ENCODE measurements at regions not wholly inside any gene's neighbourhood (a gene's known extent, or its start where the extent isn't known, plus 50 kb on each side); places are given as distances from the start of the nearest gene placed in this dataset.
A peak's percentile ranks its signal among the peaks of the same experiment; 100 is the strongest.
"Not testable (repeated sequence)": the region's sequence is repeated elsewhere in the genome, so short reads cannot be mapped to it uniquely, and the experiment has no call there.

GRCh38 chr18:51248685-51249084, 51.2 kb upstream of the MEX3C start:
- no peak for DNase-seq (ENCODE audit: low spot score)
- Mint-ChIP-seq H3K9me3 (no peaks in the 10 kb centered on the region), H3K27me3 (ENCODE audit: insufficient read depth) (peaks cover 7% of the 10 kb centered on the region), H3K36me3 (ENCODE audit: low read depth) (no peaks in the 10 kb centered on the region), H3K27ac (no peak overlapping the region), H3K4me1 (ENCODE audit: low read depth) (no peaks in the 10 kb centered on the region), H3K4me3 (no peak overlapping the region)
- intact Hi-C loops (cut with micrococcal nuclease) = no loop called here

GRCh38 chr18:51250006-51250405, 52.5 kb upstream of the MEX3C start:
- H3K9me3 Mint-ChIP-seq = no peaks in the 10 kb centered on the region

GRCh38 chr18:51250458-51251024, 53.1 kb upstream of the MEX3C start:
- Mint-ChIP-seq H3K9me3 (no peaks in the 10 kb centered on the region), H3K36me3 (ENCODE audit: low read depth) (no peaks in the 10 kb centered on the region), H3K27ac (no peak overlapping the region), H3K27me3 (ENCODE audit: insufficient read depth) (peaks cover 7% of the 10 kb centered on the region), H3K4me1 (ENCODE audit: low read depth) (no peaks in the 10 kb centered on the region), H3K4me3 (no peak overlapping the region)
- DNase-seq (ENCODE audit: low spot score) = no peak
- intact Hi-C loops (cut with micrococcal nuclease) = no loop called here

More at GRCh38 chr18:51250006-51250405, 52.5 kb upstream of the MEX3C start:
- Mint-ChIP-seq H3K27me3 (ENCODE audit: insufficient read depth) (peaks cover 7% of the 10 kb centered on the region), H3K27ac (no peak overlapping the region), H3K4me3 (no peak overlapping the region), H3K4me1 (ENCODE audit: low read depth) (no peaks in the 10 kb centered on the region), H3K36me3 (ENCODE audit: low read depth) (no peaks in the 10 kb centered on the region)
- intact Hi-C loops (cut with micrococcal nuclease) = no loop called here
- no peak for DNase-seq (ENCODE audit: low spot score)

- Mint-ChIP-seq H3K36me3 (ENCODE audit: low read depth) (no peaks in the 10 kb centered on the region), H3K27ac (no peak overlapping the region), H3K4me3 (no peak overlapping the region), H3K27me3 (ENCODE audit: insufficient read depth) (peaks cover 7% of the 10 kb centered on the region), H3K9me3 (no peaks in the 10 kb centered on the region), H3K4me1 (ENCODE audit: low read depth) (no peaks in the 10 kb centered on the region)
- no peak for DNase-seq (ENCODE audit: low spot score)
- intact Hi-C loops (cut with micrococcal nuclease) = no loop called here
These were observed 54.1 kb upstream of the MEX3C start for GRCh38 chr18:51251625-51252024.

- no peak overlapping the region for H3K4me3 Mint-ChIP-seq
- H3K36me3 Mint-ChIP-seq (ENCODE audit: low read depth) = no peaks in the 10 kb centered on the region
- no peak overlapping the region for H3K27ac Mint-ChIP-seq
- intact Hi-C loops (cut with micrococcal nuclease) = no loop called here
- no peaks in the 10 kb centered on the region for H3K4me1 Mint-ChIP-seq (ENCODE audit: low read depth)
- H3K9me3 Mint-ChIP-seq = no peaks in the 10 kb centered on the region
- no peak for DNase-seq (ENCODE audit: low spot score)
- peaks cover 7% of the 10 kb centered on the region for H3K27me3 Mint-ChIP-seq (ENCODE audit: insufficient read depth)
These were observed 56.0 kb upstream of the MEX3C start for GRCh38 chr18:51253476-51253875.

GRCh38 chr18:51255693-51256092, 58.2 kb upstream of the MEX3C start:
- Mint-ChIP-seq H3K27ac (no peak overlapping the region), H3K9me3 (no peaks in the 10 kb centered on the region), H3K36me3 (ENCODE audit: low read depth) (no peaks in the 10 kb centered on the region), H3K27me3 (ENCODE audit: insufficient read depth) (peaks cover 6% of the 10 kb centered on the region), H3K4me3 (no peak overlapping the region), H3K4me1 (ENCODE audit: low read depth) (no peaks in the 10 kb centered on the region)
- DNase-seq (ENCODE audit: low spot score) = no peak
- intact Hi-C loops (cut with micrococcal nuclease) = no loop called here

- DNase-seq (ENCODE audit: low spot score) = no peak
- H3K27me3 Mint-ChIP-seq (ENCODE audit: insufficient read depth) = peaks cover 2% of the 10 kb centered on the region
- intact Hi-C loops (cut with micrococcal nuclease) = no loop called here
- no peak overlapping the region for H3K27ac Mint-ChIP-seq
- no peaks in the 10 kb centered on the region for H3K36me3 Mint-ChIP-seq (ENCODE audit: low read depth)
- H3K4me1 Mint-ChIP-seq (ENCODE audit: low read depth) = no peaks in the 10 kb centered on the region
- H3K4me3 Mint-ChIP-seq = no peak overlapping the region
- H3K9me3 Mint-ChIP-seq = no peaks in the 10 kb centered on the region
These were observed 59.7 kb upstream of the MEX3C start for GRCh38 chr18:51257150-51257549.

- no peak for DNase-seq (ENCODE audit: low spot score)
- H3K4me1 Mint-ChIP-seq (ENCODE audit: low read depth) = no peaks in the 10 kb centered on the region
- H3K36me3 Mint-ChIP-seq (ENCODE audit: low read depth) = no peaks in the 10 kb centered on the region
- no peak overlapping the region for H3K27ac Mint-ChIP-seq
- peaks cover 2% of the 10 kb centered on the region for H3K27me3 Mint-ChIP-seq (ENCODE audit: insufficient read depth)
- H3K4me3 Mint-ChIP-seq = no peak overlapping the region
- intact Hi-C loops (cut with micrococcal nuclease) = no loop called here
- H3K9me3 Mint-ChIP-seq = peaks cover 2% of the 10 kb centered on the region
These were observed 62.6 kb upstream of the MEX3C start for GRCh38 chr18:51260118-51260517.

GRCh38 chr18:51266077-51266476, 68.6 kb upstream of the MEX3C start:
- H3K4me1 Mint-ChIP-seq (ENCODE audit: low read depth) = not testable (repeated sequence)

GRCh38 chr18:51266773-51267172, 69.3 kb upstream of the MEX3C start:
- peaks cover 2% of the 10 kb centered on the region for H3K27me3 Mint-ChIP-seq (ENCODE audit: insufficient read depth)
- peaks cover 4% of the 10 kb centered on the region for H3K4me1 Mint-ChIP-seq (ENCODE audit: low read depth)
- no peak overlapping the region for H3K4me3 Mint-ChIP-seq
- no peak overlapping the region for H3K27ac Mint-ChIP-seq
- intact Hi-C loops (cut with micrococcal nuclease) = no loop called here
- no peaks in the 10 kb centered on the region for H3K36me3 Mint-ChIP-seq (ENCODE audit: low read depth)
- DNase-seq (ENCODE audit: low spot score) = no peak
- peaks cover 2% of the 10 kb centered on the region for H3K9me3 Mint-ChIP-seq

More at GRCh38 chr18:51266077-51266476, 68.6 kb upstream of the MEX3C start:
- H3K36me3 Mint-ChIP-seq (ENCODE audit: low read depth); H3K27me3 Mint-ChIP-seq (ENCODE audit: insufficient read depth); H3K27ac Mint-ChIP-seq; DNase-seq (ENCODE audit: low spot score); intact Hi-C loops (cut with micrococcal nuclease); H3K9me3 Mint-ChIP-seq; H3K4me3 Mint-ChIP-seq: not testable (repeated sequence)

- Mint-ChIP-seq H3K4me3 (no peak overlapping the region), H3K36me3 (ENCODE audit: low read depth) (no peaks in the 10 kb centered on the region), H3K27ac (no peak overlapping the region), H3K9me3 (no peaks in the 10 kb centered on the region), H3K27me3 (ENCODE audit: insufficient read depth) (peaks cover 2% of the 10 kb centered on the region), H3K4me1 (ENCODE audit: low read depth) (peaks cover 4% of the 10 kb centered on the region)
- intact Hi-C loops (cut with micrococcal nuclease) = no loop called here
- no peak for DNase-seq (ENCODE audit: low spot score)
These were observed 76.0 kb upstream of the MEX3C start for GRCh38 chr18:51273437-51273836.

- Mint-ChIP-seq H3K36me3 (ENCODE audit: low read depth) (no peaks in the 10 kb centered on the region), H3K4me1 (ENCODE audit: low read depth) (no peaks in the 10 kb centered on the region), H3K27me3 (ENCODE audit: insufficient read depth) (peaks cover 2% of the 10 kb centered on the region), H3K4me3 (no peak overlapping the region), H3K27ac (no peak overlapping the region), H3K9me3 (no peaks in the 10 kb centered on the region)
- no peak for DNase-seq (ENCODE audit: low spot score)
- intact Hi-C loops (cut with micrococcal nuclease) = no loop called here
These were observed 78.4 kb upstream of the MEX3C start for GRCh38 chr18:51275712-51276476.

- H3K36me3 Mint-ChIP-seq (ENCODE audit: low read depth) = no peaks in the 10 kb centered on the region
- H3K9me3 Mint-ChIP-seq = no peaks in the 10 kb centered on the region
- H3K4me1 Mint-ChIP-seq (ENCODE audit: low read depth) = no peaks in the 10 kb centered on the region
- peak; percentile 10 for DNase-seq (ENCODE audit: low spot score)
- H3K27ac Mint-ChIP-seq = no peak overlapping the region
- peaks cover 2% of the 10 kb centered on the region for H3K27me3 Mint-ChIP-seq (ENCODE audit: insufficient read depth)
- intact Hi-C loops (cut with micrococcal nuclease) = no loop called here
- H3K4me3 Mint-ChIP-seq = no peak overlapping the region
These were observed 80.7 kb upstream of the MEX3C start for GRCh38 chr18:51278045-51278649.
